Mesothelial cell of epicardium (in vitro differentiated cells): ENCODE measurements at regions not wholly inside any gene's neighbourhood (a gene's known extent, or its start where the extent isn't known, plus 50 kb on each side); places are given as distances from the start of the nearest gene placed in this dataset.
A peak's percentile ranks its signal among the peaks of the same experiment; 100 is the strongest.

Experiments used
- DNase-seq, 2 experiments: peaks; one replicate each; pipeline ENCODE4 v3.0.0; 2021; ENCODE audit warnings: low spot score in 2 of 2; ENCODE audit not compliant: unreplicated experiment in 2 of 2
- H3K27ac Mint-ChIP-seq: 2 replicates; pipeline ENCODE4 v1.8.0; 2021; ENCODE audit warnings: mixed read lengths
- H3K27me3 Mint-ChIP-seq: 2 replicates; pipeline ENCODE4 v1.8.0; 2021; ENCODE audit warnings: low read depth, mixed read lengths
- H3K36me3 Mint-ChIP-seq: 2 replicates; pipeline ENCODE4 v1.8.0; 2021; ENCODE audit warnings: mixed read lengths
- H3K4me1 Mint-ChIP-seq: 2 replicates; pipeline ENCODE4 v1.8.0; 2021; ENCODE audit warnings: mixed read lengths
- H3K4me3 Mint-ChIP-seq: 2 replicates; pipeline ENCODE4 v1.8.0; 2021; ENCODE audit warnings: mild to moderate bottlenecking, moderate library complexity, mixed read lengths
- H3K9me3 Mint-ChIP-seq: 2 replicates; pipeline ENCODE4 v1.8.0; 2021; ENCODE audit warnings: mixed read lengths
- CTCF ChIP-seq: fragments of 200-600 bp; sonication (generic); IDR thresholded peaks from one replicate; pipeline ENCODE4 v1.5.0; 2021; ENCODE audit warnings: antibody characterized with exemption; ENCODE audit not compliant: unreplicated experiment

DNA sequence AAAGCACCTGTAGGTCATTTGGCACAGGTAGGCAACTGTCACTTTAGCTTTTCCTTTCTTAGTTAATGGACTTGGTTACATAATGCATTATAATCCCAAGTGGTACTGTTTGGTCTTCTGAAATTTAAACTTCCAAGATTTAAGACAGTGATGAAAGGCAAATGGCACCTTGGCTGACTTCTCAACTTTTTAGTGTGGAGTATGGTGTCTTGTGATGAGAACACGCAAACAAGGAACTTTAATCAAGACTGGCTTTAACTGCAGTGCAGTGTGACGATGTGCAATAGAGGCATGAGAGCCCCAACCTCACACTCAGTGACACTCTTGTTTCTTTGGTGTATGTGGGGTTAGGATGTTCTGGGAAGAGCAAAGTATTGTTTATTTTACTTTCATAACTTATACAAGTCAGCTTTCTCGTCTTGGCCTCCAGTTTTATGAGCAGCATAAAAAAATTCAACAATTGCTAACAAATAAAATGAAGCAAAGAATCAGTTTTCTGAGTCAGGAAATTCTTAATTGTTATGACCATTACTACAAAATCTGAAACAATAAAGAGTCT lies 171.9 kb downstream of the MAD2L1 start:
- no peak for TF ChIP-seq CTCF
- no peak overlapping the region for H3K27ac Mint-ChIP-seq
- H3K4me3 Mint-ChIP-seq = no peak overlapping the region
- DNase-seq = no peak
- no peaks in the 10 kb centered on the region for H3K36me3 Mint-ChIP-seq
- no peaks in the 10 kb centered on the region for H3K9me3 Mint-ChIP-seq
- peaks cover 14% of the 10 kb centered on the region for H3K4me1 Mint-ChIP-seq
- peaks cover 34% of the 10 kb centered on the region for H3K27me3 Mint-ChIP-seq

GRCh38 chr4:119873794-119874325 lies 192.8 kb downstream of the MAD2L1 start:
- peaks cover 18% of the 10 kb centered on the region for H3K4me1 Mint-ChIP-seq
- no peak for DNase-seq
- no peaks in the 10 kb centered on the region for H3K36me3 Mint-ChIP-seq
- no peak overlapping the region for H3K4me3 Mint-ChIP-seq
- H3K27me3 Mint-ChIP-seq = peaks cover 2% of the 10 kb centered on the region
- peaks cover 5% of the 10 kb centered on the region for H3K9me3 Mint-ChIP-seq
- H3K27ac Mint-ChIP-seq = no peak overlapping the region
- no peak for TF ChIP-seq CTCF

GRCh38 chr4:119873132-119873531 lies 193.5 kb downstream of the MAD2L1 start:
- Mint-ChIP-seq H3K27me3 (peaks cover 2% of the 10 kb centered on the region), H3K9me3 (peaks cover 2% of the 10 kb centered on the region), H3K4me3 (no peak overlapping the region), H3K36me3 (no peaks in the 10 kb centered on the region), H3K4me1 (peaks cover 18% of the 10 kb centered on the region), H3K27ac (no peak overlapping the region)
- DNase-seq = no peak
- TF ChIP-seq CTCF = no peak

GRCh38 chr4:119872371-119873016 lies 194.2 kb downstream of the MAD2L1 start:
- Mint-ChIP-seq H3K36me3 (no peaks in the 10 kb centered on the region), H3K4me3 (no peak overlapping the region), H3K27ac (peak overlapping the region; percentile 26), H3K4me1 (peaks cover 18% of the 10 kb centered on the region), H3K27me3 (peaks cover 2% of the 10 kb centered on the region), H3K9me3 (peaks cover 3% of the 10 kb centered on the region)
- no peak for DNase-seq
- no peak for TF ChIP-seq CTCF

GRCh38 chr4:119870856-119871255 lies 195.8 kb downstream of the MAD2L1 start:
- H3K27me3 Mint-ChIP-seq = peaks cover 2% of the 10 kb centered on the region
- peaks cover 18% of the 10 kb centered on the region for H3K4me1 Mint-ChIP-seq
- H3K4me3 Mint-ChIP-seq = no peak overlapping the region
- DNase-seq = no peak
- H3K27ac Mint-ChIP-seq = no peak overlapping the region
- H3K9me3 Mint-ChIP-seq = peaks cover 7% of the 10 kb centered on the region
- H3K36me3 Mint-ChIP-seq = no peaks in the 10 kb centered on the region
- TF ChIP-seq CTCF = no peak
